Activated CD8-positive, alpha-beta T cell treated with anti-CD3 and anti-CD28 coated beads for 36 hours (primary cell): ENCODE measurements at regions not wholly inside any gene's neighbourhood (a gene's known extent, or its start where the extent isn't known, plus 50 kb on each side); places are given as distances from the start of the nearest gene placed in this dataset.

Experiments used
- ATAC-seq: fragments of 200-7000 bp; cut with Tn5 transposase; one replicate; pipeline ENCODE4 v1.10.0; 2021; ENCODE audit warnings: mild to moderate bottlenecking, moderate library complexity
- CTCF ChIA-PET: fragments of 350-600 bp; sonication (Branson Sonifier 250); formaldehyde crosslinking; loops from one replicate; lab custom pipeline; 2021; ENCODE audit warnings: antibody characterized with exemption; lab: Charles Lee
- POLR2A ChIA-PET: fragments of 350-600 bp; sonication (Branson Sonifier 250); formaldehyde crosslinking; loops from one replicate; lab custom pipeline; 2021; ENCODE audit warnings: antibody characterized with exemption; lab: Charles Lee
- DNase-seq: peaks from one replicate; pipeline ENCODE4 v3.0.0-alpha.2; 2020
- H3K27ac Mint-ChIP-seq: one replicate; pipeline ENCODE4 v1.8.0; 2021; ENCODE audit warnings: mild to moderate bottlenecking, mixed read lengths
- H3K27me3 Mint-ChIP-seq: one replicate; pipeline ENCODE4 v1.8.0; 2021; ENCODE audit warnings: mixed read lengths
- H3K36me3 Mint-ChIP-seq: one replicate; pipeline ENCODE4 v1.8.0; 2021; ENCODE audit warnings: low read depth, mixed read lengths
- H3K4me1 Mint-ChIP-seq: one replicate; pipeline ENCODE4 v1.8.0; 2021; ENCODE audit warnings: low read depth, mixed read lengths
- H3K4me3 Mint-ChIP-seq: one replicate; pipeline ENCODE4 v1.8.0; 2021; ENCODE audit warnings: mild to moderate bottlenecking, moderate library complexity, mixed read lengths
- H3K9me3 Mint-ChIP-seq: one replicate; pipeline ENCODE4 v1.8.0; 2021; ENCODE audit warnings: mixed read lengths
- intact Hi-C: fragments of 100-400 bp; cut with micrococcal nuclease; formaldehyde crosslinking; loops from one replicate; pipeline ENCODE4 v1.10.0; 2022
- TF ChIP-seq, protein P1 (sequence below): fragments of 200-600 bp; IDR thresholded peaks from one replicate; pipeline ENCODE4 v1.8.0; 2022; ENCODE audit warnings: antibody characterized with exemption, mild to moderate bottlenecking

DNA sequence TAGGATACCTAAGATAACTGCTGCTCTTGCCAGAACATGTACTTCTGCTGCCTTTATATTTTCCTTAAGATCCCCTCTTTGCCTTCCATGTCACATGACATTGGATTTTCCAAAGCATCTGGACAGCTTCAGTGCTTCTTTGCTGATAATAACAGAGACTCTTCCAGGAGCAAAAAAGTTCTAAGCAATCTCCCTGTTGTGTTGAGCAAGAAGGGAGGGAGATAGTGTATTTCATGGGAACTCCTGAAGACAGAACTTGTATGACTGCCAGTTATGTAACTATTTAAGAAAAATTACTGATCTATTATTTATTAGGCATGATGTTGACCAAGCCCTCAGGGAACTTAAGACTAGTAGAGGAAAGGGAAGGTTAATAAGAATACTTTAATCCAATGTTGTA is 454.7 kb downstream of the SPATA31D1 start:
- H3K4me1 Mint-ChIP-seq, result no peaks in the 10 kb centered on the region
- H3K27ac Mint-ChIP-seq, result no peak overlapping the region
- intact Hi-C loops, result no loop called here
- H3K9me3 Mint-ChIP-seq, result peaks cover 21% of the 10 kb centered on the region
- no peak for DNase-seq
- CTCF ChIA-PET, result no interaction called here
- ATAC-seq, result no peak
- no peaks in the 10 kb centered on the region for H3K36me3 Mint-ChIP-seq
- no peak overlapping the region for H3K4me3 Mint-ChIP-seq
- no peaks in the 10 kb centered on the region for H3K27me3 Mint-ChIP-seq
- POLR2A ChIA-PET, result no interaction called here
- TF ChIP-seq, protein P1, sequence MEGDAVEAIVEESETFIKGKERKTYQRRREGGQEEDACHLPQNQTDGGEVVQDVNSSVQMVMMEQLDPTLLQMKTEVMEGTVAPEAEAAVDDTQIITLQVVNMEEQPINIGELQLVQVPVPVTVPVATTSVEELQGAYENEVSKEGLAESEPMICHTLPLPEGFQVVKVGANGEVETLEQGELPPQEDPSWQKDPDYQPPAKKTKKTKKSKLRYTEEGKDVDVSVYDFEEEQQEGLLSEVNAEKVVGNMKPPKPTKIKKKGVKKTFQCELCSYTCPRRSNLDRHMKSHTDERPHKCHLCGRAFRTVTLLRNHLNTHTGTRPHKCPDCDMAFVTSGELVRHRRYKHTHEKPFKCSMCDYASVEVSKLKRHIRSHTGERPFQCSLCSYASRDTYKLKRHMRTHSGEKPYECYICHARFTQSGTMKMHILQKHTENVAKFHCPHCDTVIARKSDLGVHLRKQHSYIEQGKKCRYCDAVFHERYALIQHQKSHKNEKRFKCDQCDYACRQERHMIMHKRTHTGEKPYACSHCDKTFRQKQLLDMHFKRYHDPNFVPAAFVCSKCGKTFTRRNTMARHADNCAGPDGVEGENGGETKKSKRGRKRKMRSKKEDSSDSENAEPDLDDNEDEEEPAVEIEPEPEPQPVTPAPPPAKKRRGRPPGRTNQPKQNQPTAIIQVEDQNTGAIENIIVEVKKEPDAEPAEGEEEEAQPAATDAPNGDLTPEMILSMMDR, result no peak

DNA sequence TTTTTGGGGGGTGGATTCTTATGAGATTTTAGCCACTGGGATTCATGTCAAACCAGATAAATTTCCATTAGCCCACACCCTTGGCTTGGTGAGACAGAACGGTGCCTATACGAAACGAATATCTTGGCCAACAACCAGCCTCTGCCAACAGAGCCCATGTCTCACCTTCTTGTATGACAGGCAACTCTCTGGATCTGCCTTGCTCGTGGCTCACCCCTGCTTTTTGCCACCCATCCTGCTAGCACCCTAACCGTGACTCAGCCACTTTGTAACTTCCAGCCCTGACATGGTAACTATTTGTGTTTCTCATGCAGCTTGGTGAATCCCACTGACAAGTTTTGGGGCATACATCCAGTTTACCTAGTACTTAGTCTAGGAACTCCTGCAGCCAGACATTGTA is 457.0 kb downstream of the SPATA31D1 start:
- no peak for ATAC-seq

DNA sequence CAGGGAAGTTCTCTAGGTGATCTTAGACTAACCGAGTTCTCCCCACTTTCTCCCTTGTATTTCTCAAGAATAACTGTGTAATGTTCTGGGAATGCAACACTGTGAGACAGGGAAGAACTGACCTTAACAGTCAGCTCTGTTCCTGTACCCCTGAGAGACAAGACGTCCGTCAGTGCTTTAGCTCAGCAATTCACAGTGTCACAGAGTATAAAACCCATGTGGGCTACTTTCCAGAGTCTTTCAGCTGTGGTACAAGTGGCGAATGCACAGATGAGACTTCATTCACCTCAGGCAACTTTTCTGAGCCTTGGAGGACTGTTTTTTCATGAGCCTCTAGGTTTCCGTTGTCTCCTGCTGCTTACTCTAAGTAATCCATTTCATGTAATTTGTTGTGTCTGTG is 458.8 kb downstream of the SPATA31D1 start:
- Mint-ChIP-seq H3K9me3 (peaks cover 15% of the 10 kb centered on the region), H3K4me1 (no peaks in the 10 kb centered on the region), H3K4me3 (no peak overlapping the region), H3K27me3 (no peaks in the 10 kb centered on the region), H3K36me3 (no peaks in the 10 kb centered on the region), H3K27ac (no peak overlapping the region)
- ATAC-seq (no peak), DNase-seq (no peak)
- ChIA-PET POLR2A (no interaction called here), CTCF (no interaction called here)
- intact Hi-C loops, result no loop called here
- TF ChIP-seq, protein P1, result no peak

More for the DNA sequence above, 457.0 kb downstream of the SPATA31D1 start:
- ChIA-PET POLR2A (no interaction called here), CTCF (no interaction called here)
- no peaks in the 10 kb centered on the region for H3K4me1 Mint-ChIP-seq
- no peak for DNase-seq
- H3K9me3 Mint-ChIP-seq, result peaks cover 13% of the 10 kb centered on the region
- no peaks in the 10 kb centered on the region for H3K27me3 Mint-ChIP-seq
- intact Hi-C loops, result no loop called here
- no peak overlapping the region for H3K4me3 Mint-ChIP-seq
- TF ChIP-seq, protein P1, result no peak
- no peak overlapping the region for H3K27ac Mint-ChIP-seq
- no peaks in the 10 kb centered on the region for H3K36me3 Mint-ChIP-seq

DNA sequence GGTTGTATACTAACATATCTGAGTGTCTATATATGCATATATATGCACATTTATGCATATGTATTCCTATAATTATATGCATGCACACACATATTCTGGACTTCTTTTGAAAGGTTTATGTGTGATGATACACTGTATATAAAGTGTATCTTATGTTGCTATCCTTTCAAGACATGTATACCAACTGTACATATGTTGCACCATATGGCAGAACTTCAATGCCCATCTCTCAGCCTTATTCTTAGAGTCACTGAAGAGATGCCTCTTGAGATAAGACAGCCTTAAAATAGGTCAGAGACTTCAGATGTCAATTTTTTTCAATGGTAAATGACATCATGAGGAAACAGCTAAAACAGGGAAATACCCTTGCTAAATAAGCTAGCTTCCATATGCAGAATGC is 461.4 kb downstream of the SPATA31D1 start:
- Mint-ChIP-seq H3K27me3 (no peaks in the 10 kb centered on the region), H3K36me3 (no peaks in the 10 kb centered on the region), H3K4me1 (no peaks in the 10 kb centered on the region), H3K27ac (no peak overlapping the region), H3K9me3 (peaks cover 17% of the 10 kb centered on the region), H3K4me3 (no peak overlapping the region)
- no peak for ATAC-seq
- ChIA-PET POLR2A (no interaction called here), CTCF (no interaction called here)
- DNase-seq, result no peak
- TF ChIP-seq, protein P1, result no peak
- intact Hi-C loops, result no loop called here

DNA sequence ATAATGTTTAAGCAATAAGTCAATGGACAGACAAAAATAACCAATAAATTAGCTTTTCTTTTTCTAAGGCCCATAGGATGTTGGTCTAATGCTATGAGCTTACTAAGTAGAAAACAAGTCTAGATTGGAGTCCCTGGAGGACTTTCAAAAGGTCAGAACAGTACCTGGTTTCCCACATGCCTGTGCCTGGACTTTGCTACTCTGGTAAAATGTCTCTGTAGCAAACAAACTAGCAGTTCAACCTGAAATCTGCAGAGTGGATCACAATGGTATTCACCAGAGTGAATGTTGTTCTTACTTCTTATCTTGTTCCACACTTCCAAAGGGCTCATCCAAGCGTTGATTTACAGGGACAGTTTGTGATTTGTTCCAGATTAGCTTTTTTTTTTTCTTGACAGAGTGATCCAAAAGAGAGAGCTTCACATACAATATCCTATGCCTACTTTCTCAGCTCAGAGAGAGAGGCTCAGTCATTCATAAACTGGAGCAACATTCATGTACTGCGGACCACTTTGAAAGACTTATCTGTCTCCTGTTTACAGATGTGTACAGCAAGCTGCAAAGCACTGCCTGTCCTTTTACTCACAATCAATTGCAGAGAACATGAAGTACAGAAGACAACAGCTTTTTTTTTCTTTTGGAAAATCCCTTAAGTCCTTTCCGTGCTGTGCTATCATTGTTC is 466.1 kb downstream of the SPATA31D1 start:
- CTCF ChIA-PET, result no interaction called here
- H3K4me3 Mint-ChIP-seq, result no peak overlapping the region
- intact Hi-C loops, result no loop called here

More for the DNA sequence above, 466.1 kb downstream of the SPATA31D1 start:
- POLR2A ChIA-PET, result no interaction called here
- no peak for DNase-seq
- no peak for ATAC-seq
- Mint-ChIP-seq H3K36me3 (no peaks in the 10 kb centered on the region), H3K9me3 (peaks cover 7% of the 10 kb centered on the region), H3K4me1 (no peaks in the 10 kb centered on the region), H3K27ac (no peak overlapping the region), H3K27me3 (no peaks in the 10 kb centered on the region)
- TF ChIP-seq, protein P1, result no peak
